Hematopoietic multipotent progenitor cell treated with erythropoietin and hydrocortisone succinate and interleukin-3 and kit ligand, for 6 days (in vitro differentiated cells): ENCODE measurements at regions not wholly inside any gene's neighbourhood (a gene's known extent, or its start where the extent isn't known, plus 50 kb on each side); places are given as distances from the start of the nearest gene placed in this dataset.

ENCODE experiments used
- DNase-seq: peaks from one replicate; pipeline ENCODE4 v3.0.0-alpha.2; 2015

- no peak for DNase-seq
Observed at GRCh38 chr7:155182406-155182970, 112.4 kb downstream of the HTR5A start.

- DNase-seq = no peak
Observed at GRCh38 chr7:155183655-155184054, 113.5 kb downstream of the HTR5A start.

- no peak for DNase-seq
Observed at GRCh38 chr7:155184923-155185322, 112.8 kb upstream of the INSIG1 start.

- no peak for DNase-seq
Observed at GRCh38 chr7:155187061-155187785, 110.5 kb upstream of the INSIG1 start.

GRCh38 chr7:155188357-155188756 is 109.3 kb upstream of the INSIG1 start:
- no peak for DNase-seq

- DNase-seq = no peak
Observed at GRCh38 chr7:155188821-155189581, 108.7 kb upstream of the INSIG1 start.

- DNase-seq = no peak
Observed at GRCh38 chr7:155189590-155189989, 108.1 kb upstream of the INSIG1 start.

GRCh38 chr7:155190688-155191087 is 107.0 kb upstream of the INSIG1 start:
- peak; percentile 57 for DNase-seq

GRCh38 chr7:155191137-155191536 is 106.5 kb upstream of the INSIG1 start:
- no peak for DNase-seq

- DNase-seq = no peak
Observed at GRCh38 chr7:155191901-155192478, 105.7 kb upstream of the INSIG1 start.

- no peak for DNase-seq
Observed at GRCh38 chr7:155192961-155193640, 104.6 kb upstream of the INSIG1 start.

GRCh38 chr7:155193716-155194115 is 104.0 kb upstream of the INSIG1 start:
- no peak for DNase-seq

GRCh38 chr7:155194382-155195140 is 103.1 kb upstream of the INSIG1 start:
- DNase-seq = no peak

GRCh38 chr7:155195939-155196523 is 101.6 kb upstream of the INSIG1 start:
- DNase-seq = no peak

GRCh38 chr7:155198196-155198892 is 99.3 kb upstream of the INSIG1 start:
- no peak for DNase-seq

GRCh38 chr7:155198901-155199845 is 98.5 kb upstream of the INSIG1 start:
- DNase-seq = no peak

- DNase-seq = no peak
Observed at GRCh38 chr7:155201325-155202087, 96.2 kb upstream of the INSIG1 start.

- DNase-seq = no peak
Observed at GRCh38 chr7:155202106-155202871, 95.4 kb upstream of the INSIG1 start.
